Stimulated activated CD4-positive, alpha-beta T cell treated with anti-CD3 and anti-CD28 coated beads, TNF-alpha, amount 100 ng/mL, for 4 hours (primary cell): ENCODE measurements at regions not wholly inside any gene's neighbourhood (a gene's known extent, or its start where the extent isn't known, plus 50 kb on each side); places are given as distances from the start of the nearest gene placed in this dataset.

Experiments
- DNase-seq, 3 experiments: peaks; one replicate each; pipeline ENCODE4 v3.0.0-alpha.2; 2020; ENCODE audit warnings: low read depth in 3 of 3

DNA sequence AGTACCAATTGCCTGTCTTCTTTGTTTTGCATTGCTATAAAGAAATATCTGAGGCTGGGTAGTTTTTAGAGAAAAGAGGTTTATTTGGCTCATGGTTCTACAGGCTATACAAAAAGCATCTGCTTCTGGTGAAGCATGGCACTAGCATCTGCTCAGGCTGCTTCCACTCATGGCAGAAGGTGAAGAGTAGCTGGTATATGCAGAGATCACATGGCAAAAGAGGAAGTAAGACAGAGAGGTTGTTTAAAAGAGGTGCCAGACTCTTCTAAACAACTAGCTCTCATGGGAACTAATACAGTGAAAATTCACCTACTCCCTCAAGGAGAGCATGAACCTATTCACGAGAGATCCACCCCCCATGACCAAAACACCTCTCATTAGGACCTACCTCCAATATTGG is 56.7 kb upstream of the GUCA2B start:
- DNase-seq: no peak

DNA sequence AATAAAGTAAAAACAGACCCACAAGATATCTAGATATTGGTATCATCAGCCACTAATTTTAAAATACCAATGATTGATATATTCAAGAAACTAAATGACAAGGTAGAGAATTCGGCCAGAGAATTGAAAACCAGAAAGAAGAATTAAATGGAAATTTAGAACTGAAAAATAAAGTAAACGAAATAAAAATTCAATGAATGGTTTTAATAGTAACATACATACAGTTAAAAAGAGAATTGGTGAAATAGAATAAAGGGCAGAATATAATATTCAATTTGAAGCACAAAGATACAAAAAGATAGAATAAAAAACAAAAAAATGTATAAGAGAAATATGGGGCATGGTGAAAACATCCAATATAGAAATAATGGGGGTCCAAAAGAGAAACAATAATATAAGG is 64.0 kb upstream of the GUCA2B start:
- DNase-seq: no peak

DNA sequence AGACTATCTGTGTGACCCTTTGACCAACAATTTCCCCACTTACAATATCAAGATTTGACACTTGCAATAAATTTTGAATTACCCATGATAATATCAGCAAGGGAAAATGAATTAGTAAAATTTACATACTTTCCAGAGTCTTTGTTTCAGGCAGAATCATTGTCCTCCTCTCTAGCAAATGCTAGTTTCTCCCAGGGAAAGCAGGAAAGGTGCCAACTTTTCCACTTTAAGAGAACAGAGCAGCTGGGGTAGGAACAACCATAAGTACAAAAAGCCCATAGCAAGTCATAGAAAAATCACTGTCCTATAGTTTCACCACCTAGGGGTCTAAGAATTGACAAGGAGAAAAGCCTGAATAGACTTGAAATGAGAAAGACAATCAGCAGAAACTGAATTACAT is 67.1 kb upstream of the GUCA2B start:
- DNase-seq: no peak

DNA sequence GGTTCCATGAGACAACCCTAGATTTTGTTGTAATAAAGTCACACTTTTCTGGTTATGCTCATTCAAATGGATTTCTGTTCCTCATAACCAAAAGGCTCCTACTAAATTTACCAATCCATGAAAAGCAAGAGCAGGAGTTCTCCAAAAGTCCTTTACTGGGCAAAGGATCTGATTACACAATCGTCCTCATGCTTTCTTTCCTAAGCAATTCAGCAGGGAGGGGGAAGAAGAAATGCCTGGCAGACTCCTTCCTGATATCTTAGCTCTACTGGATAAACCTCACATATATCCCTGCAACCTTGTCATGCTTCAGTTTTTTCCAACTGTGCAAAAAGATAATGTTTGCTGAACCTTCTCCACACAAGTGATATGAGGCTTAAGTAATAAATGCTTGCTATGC is 67.6 kb upstream of the GUCA2B start:
- DNase-seq: no peak

DNA sequence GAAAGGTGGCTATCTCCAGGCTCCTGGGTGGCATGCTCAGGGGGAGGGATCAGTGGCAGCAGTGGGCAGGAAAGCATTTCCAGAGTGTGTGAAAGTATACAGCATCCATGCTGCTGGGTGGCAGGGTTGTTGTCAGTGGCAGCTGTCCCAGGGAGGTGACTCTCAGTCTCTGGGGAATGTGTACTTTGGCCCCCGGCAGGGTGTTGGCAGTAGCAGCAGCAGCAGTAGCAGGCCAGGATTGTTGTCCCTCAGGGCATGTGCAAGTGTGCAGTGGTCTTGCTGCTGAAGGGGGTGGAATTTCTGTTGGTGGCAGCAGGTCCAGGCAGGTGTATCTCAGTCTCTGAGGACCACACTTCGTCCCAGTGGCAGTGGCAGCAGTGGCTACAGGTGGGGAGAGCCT is 71.7 kb upstream of the GUCA2B start:
- no peak for DNase-seq

DNA sequence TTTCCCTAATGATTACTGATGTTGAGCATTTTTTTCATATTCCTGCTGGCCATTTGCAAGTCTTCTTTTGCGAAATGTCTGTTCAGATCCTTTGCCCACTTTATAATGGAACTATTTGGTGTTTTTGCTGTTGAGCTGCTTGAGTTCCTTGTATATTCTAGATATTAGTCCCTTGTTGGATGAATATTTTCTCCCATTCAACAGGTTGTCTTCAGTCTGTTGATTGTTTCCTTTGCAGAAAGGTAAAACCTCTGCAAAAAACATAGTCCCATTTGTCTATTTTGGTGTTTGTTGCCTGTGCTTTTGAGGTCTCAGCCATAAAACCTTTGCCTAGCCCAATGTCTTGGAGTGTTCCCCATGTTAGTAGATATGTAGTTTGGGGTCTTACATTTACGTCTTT is 78.0 kb upstream of the GUCA2B start:
- no peak for DNase-seq

DNA sequence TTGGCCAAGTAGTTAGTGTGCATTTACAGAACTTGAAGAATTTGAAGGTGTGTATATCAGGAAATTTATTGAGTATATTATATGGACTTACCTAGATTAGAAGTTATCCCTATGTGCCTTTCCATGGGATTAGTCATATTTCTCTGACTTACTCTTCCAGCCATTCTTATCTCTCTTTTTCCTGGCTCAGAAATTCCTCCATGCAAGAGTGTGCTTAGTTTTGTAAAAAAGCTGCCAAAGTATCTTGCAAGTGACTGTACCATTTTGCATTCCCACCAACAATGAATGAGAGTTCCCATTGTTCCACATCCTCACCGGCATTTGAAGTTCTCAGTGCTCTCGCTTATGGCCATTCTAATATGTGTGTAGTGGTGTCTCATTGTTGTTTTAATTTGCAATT is 82.2 kb upstream of the GUCA2B start:
- no peak for DNase-seq

DNA sequence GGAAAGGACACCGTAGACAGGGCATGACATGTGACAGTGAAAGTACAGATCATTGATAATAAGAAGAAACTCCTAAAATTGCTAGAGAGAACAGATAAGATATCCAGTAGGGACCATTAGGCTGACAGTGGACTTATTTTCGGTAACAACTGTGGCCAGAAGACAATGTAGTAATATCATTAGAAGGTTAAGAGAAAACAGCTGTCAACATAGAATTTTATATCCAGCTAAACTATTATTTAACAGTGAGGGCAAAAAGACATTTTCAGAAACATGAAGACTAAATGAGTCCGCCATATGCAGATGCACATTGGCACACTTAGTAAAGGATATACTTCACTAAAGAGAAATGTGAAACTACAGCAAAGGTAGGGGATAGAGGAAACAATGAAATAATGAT is 95.4 kb upstream of the GUCA2B start:
- DNase-seq: no peak

DNA sequence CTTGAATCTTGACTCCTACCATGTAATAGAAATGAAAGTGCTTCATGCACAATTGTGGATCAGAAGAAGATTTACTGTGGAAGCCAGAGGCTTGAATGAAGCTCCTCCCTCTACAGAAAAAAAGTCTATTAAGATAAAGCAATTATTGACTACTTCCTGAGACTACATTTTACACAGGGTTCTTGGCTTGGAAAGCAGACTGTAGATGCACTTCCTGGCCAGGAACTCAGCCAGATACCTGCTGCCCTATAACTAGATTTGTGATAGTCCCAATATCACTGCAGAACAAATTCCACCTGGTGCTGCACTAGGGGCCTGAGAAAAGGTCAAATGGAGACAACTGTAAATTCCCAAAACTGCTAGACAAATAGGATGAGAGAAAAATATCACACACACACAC is 96.8 kb upstream of the GUCA2B start:
- no peak for DNase-seq

DNA sequence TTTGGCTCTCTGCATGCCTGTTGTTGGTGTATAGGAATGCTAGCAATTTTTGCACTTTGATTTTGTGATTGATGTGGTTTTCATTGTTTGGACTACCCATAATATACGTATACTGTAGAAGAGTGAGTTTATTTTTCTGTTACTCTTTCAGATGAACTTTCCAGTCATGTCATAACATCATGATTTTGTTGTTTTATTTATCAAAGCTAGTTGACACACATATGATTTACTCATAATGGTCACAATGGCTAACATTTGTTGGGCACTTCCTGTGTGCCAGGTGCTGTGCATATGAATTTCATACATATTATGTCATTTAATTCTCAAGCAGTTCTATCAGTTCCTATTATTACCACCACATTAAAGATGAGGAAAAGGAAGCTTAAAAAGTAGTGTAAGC is 98.1 kb upstream of the GUCA2B start:
- DNase-seq: no peak

DNA sequence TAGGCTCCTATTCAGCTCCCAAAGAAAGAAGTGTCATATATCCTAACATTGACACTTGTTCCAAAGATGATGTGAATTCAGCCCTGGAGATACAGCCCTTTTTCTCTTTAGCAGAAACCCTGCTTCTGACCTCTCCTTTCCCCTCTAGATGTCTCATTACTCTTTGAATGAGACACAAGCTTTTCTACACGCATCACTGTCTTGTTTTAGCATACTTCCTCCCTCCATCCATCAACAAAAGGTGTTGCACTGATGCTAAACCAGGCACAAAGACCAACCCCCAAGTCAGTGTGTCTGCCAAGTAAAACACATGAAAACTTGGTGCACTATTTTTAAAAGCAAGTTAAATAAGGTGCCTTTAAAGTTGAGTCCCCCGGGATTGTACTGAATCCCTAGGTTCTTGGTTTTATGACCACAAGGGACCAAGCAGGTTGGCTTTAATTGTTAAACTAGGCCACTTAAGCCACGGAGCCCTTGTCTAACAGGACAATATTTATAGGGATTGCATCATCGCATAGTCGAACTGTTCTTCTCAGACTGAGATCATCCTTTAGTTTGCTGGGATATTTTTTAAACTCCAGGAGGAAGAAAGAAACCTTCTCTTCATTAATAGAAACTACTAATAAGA is 101.0 kb upstream of the GUCA2B start:
- no peak for DNase-seq

DNA sequence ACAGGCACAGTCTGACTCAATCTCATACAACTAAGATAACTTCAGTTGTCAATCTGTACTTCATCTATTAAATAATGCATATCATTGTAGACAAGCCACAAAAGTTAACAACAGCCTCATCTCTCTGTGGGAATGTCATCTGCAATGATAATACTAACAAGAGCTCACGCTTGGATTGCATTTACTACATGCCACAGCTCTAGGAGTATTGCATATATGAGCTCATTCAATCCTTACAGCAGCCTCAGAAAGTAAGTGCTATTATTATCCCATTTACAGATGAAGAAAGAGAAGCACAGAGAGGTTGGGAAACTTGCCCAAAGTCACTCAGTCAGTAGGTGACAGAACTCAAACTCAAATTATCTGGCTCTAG is 105.7 kb upstream of the GUCA2B start:
- no peak for DNase-seq

DNA sequence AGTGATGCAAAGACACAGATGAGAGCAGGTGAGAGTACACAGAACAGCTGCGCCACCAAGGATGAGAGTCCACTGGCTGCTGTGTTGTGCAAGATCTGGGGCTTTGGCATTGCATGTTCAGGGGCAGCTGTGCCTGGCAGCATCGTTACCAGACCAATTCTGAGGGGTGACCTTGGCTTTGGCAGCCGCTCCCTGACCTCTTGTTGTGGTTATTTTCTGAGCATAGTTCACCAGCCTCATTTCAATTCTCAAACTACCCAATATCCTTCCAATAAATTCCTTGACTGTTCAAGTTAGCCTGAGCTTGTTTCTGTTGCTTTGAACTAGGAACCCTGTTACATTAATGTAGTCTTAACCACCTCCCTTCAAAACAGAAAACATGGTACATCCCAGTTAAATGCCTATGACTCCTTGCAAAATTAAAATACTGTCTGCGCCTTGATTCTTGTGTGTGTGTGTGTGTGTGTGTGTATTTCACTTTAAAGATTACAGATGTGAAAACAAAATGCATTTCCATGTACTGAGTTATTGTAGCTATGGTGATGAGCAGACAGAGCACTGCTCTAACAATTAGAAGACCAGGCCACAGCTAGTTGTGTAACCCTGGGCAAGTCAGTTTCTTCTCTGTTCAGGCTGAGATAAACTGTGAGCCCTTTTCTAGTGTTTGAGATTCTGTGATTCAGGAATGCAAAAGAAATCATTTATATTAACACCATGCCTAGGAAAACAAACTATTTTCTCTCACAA is 106.3 kb upstream of the GUCA2B start:
- no peak for DNase-seq

DNA sequence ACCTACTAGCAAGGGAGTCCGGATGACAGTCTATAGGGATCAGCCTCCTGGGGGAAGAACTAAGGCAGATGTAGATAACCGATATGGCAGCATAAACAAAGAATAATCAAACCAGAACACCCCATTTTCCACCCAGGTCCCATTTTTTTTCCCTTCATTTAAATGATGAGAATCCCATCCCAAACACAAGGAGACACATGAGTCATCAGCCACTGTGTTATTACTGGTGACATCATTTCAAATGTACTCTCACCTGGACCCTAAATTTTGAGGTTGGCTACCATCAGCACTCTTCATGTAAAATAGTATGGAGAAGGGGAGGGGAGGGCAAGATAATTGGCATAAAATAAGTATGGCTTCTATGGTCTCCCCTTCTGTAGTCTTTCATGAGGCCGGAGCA is 108.9 kb upstream of the GUCA2B start:
- DNase-seq: no peak

DNA sequence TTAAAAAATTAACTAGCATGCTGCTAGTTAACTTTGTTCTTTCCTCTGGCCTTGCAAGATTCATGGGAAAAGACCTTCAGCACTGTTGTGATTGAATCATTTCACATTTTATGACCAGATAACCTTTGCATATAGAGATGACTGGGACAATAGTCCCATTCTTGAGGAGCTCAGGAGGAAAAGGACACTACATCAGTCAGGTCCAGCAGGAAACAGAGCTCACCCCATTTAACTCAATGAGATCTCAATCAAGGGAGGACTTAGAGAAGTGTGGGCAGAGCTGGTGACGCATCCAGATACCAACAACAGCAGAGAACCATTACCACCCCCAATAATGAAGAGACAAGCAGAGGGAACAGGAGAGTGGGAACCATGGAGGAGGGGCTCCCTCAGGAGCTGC is 109.4 kb upstream of the GUCA2B start:
- DNase-seq: no peak

DNA sequence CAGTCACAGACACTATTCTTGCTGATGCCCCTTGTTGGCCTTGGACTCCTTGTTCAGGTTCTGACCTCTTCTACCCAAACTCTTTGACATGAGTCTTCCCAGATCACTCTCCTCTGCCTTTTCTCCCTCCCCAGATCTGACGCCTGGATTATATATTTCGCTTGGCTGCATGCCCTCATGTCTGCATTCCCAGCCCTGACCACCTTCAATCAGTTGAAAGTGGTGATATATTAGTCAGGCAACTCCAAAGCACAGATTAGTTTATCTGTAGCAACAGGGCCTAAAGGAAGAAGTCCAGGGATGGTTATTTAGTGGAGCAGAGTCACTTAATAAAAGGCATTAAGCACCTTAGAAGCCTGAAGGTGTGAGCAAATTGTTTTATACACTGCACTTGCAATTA is 110.0 kb upstream of the GUCA2B start:
- DNase-seq: no peak

DNA sequence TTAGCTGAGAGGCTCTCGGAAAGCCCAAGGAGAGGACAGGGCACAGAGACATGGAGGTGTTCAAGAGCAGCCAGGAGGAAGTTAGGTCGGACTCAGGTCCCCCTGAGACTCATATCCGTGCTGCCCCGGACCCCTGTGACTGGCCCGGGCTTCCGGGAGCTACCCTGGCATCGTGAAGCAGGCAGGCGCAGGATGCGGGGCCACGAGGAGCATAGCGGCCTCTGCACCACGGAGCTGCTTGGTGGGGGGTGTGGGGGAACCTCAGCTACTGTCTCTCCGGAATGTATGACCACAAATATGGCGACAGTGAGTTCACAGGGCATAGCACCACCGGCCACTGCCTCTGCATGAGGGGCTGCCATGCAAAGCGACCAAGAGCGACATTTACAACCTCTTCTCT is 112.2 kb upstream of the GUCA2B start:
- no peak for DNase-seq

DNA sequence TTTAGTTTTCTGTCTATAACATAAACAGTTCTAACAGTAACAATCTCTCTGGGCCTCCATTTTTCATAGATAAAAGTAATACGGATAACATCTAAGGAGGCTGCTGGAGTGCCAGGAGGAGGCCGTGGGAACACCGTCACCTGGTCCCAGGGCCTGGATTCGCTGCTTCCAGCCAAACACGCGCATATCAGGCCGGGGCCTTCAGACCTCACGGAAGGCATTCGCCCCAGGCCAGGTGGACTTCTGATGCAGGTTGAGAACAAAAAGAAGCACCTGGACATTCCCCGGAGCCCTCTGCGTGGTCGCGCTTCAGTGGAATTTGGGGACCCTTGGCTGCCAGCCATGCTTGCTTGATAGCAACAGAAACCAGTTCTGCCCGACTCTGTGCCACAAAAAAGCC is 113.1 kb upstream of the GUCA2B start:
- DNase-seq: no peak

DNA sequence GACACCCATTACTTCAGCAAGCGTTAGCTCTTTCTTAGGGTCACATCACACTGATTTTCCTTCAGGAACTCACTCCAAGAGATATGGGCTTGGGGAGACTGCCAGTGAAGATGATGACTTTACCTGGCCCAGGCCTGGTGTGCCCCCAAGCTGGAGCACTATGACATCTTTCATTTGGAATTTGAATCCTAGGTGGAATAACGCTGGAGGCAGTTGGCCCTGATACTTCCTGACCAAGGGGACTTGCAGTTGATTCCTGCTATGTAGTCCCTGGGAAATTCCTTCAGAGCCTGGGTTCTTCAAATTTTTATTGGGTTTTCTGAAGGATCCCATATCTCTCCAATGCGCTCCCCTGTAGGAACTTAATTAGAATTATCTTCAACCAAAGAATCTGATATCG is 114.9 kb upstream of the GUCA2B start:
- DNase-seq: no peak

DNA sequence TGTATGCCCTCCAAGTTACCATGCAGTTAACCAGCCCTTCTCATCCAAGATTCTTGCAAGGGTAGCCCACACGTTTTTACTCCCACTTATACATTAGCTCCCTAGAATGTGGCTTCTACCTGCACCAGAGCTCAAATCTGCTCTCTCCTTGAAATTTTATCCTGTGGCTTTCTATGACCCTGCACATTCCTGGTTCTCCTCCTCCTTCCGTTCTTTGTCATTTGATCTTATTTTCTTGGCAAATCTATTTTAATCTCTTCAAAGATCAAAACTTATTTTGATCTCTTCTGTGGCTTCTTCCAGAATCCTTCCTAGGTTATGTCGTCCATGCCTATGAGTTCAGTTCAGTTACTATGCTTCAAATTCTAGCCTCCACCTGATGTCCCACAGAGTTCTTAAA is 115.6 kb upstream of the GUCA2B start:
- no peak for DNase-seq

DNA sequence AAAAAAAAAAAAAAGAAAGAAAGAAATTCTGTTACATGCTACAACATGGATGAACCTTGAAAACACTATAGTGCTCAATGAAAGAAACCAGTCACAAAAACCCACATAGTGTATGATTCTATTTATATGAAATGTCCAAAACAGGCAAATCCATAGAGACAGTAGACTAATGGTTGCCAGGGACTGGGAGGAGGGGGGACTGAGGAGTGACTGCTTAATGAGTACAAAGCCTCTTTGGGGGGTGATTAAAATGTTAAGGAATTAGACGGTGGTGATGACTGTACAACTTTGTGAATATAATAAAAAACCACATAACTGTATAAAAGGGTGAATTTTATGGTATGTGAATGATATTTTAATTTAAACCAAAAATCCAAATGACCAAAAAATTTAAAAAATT is 116.0 kb upstream of the GUCA2B start:
- no peak for DNase-seq

DNA sequence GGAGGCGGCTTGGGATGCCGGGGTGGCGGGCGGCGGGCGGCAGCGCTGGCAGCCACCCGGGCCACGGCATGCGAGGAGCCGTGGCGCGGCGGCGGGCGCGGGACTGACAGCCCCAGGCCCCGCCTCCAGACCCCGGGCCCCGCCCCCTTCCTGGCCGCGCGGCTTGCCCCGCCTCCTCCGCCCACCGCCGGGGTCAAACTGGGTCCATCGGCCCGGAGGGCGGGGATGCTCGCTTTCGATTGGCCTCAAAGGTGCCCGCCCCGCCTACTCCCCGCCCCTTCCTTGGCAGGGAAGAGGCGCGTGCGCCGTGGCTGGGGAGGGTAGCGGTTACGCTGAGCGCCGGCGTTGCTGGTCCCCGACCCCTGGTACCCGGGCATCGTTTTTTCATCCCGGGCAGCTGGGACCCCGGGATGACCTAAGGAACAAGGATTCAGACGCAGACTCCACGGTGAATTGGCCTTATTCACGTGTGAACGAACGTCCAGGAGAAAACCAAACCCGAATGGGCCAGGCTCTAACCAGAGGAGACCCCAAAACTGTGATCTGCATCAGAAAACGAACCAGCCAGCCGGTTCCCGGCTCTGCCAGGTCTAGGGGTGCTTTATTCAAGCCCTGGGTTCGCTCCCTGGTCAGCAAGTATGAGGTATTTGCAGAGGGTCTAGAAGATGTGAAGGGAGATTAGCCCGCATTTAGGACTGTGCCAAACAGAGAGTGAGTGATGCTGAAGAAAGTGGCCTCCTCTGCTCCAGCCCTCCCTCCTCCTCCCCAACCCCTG is 117.2 kb upstream of the GUCA2B start:
- peak; percentile 98 to 99 (median 98) for DNase-seq

DNA sequence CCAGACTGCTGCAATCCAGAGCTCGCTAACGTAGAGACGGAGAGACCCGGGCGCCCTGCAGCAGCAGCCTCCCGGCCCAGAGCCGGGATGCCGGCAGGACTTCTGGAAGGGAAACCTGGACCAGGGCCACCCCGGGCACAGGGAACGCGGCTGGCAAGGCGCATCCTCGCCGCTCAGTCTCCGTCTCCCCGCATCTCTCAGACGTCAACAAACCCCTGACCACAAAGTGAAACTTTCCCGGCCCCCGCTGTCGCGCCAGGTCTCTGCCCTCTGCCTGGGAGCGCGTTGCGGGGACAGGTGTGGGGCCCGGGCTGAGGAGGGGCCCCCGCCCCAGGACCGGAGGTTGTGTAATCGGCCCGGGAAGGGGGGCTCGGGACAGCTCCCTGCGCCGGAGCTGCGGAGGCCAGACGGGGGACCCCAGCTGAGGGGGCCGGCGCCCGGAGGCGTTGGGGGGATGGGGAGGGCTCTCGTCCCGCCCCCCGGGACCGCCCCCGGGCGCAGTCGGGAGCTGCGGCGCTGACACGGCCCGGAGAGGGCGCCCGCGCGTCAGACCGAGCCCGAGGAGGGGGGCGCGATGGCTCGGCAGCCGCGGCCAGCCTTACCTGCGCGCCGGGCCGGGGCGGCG is 116.6 kb upstream of the HIVEP3 start:
- peak in 1 of 3 experiments; percentile 26 for DNase-seq
